ENCODE measurements at regions not wholly inside any gene's neighbourhood (a gene's known extent, or its start where the extent isn't known, plus 50 kb on each side); places are given as distances from the start of the nearest gene placed in this dataset.

GRCh38 chr2:65498396-65498795 is 66.0 kb upstream of the SPRED2 start:
- no peak for DNase-seq (ENCODE audit: low read depth)

GRCh38 chr2:65495251-65495877 is 63.0 kb upstream of the SPRED2 start:
- DNase-seq (ENCODE audit: low read depth), result no peak

- DNase-seq (ENCODE audit: low read depth), result no peak
These were observed 61.7 kb upstream of the SPRED2 start for GRCh38 chr2:65494078-65494477.

- DNase-seq (ENCODE audit: low read depth), result no peak
These were observed 59.0 kb upstream of the SPRED2 start for GRCh38 chr2:65491381-65491905.

GRCh38 chr2:65490222-65490621 is 57.8 kb upstream of the SPRED2 start:
- no peak for DNase-seq (ENCODE audit: low read depth)

- DNase-seq (ENCODE audit: low read depth), result no peak
These were observed 56.9 kb upstream of the SPRED2 start for GRCh38 chr2:65489269-65489668.

- DNase-seq (ENCODE audit: low read depth), result no peak
These were observed 56.1 kb upstream of the SPRED2 start for GRCh38 chr2:65488527-65488926.

- DNase-seq (ENCODE audit: low read depth), result no peak
These were observed 55.0 kb upstream of the SPRED2 start for GRCh38 chr2:65487404-65487803.

- no peak for DNase-seq (ENCODE audit: low read depth)
These were observed 54.4 kb upstream of the SPRED2 start for GRCh38 chr2:65486802-65487201.

- no peak for DNase-seq (ENCODE audit: low read depth)
These were observed 53.9 kb upstream of the SPRED2 start for GRCh38 chr2:65486282-65486681.

- no peak for DNase-seq (ENCODE audit: low read depth)
These were observed 53.4 kb upstream of the SPRED2 start for GRCh38 chr2:65485839-65486238.

- DNase-seq (ENCODE audit: low read depth), result no peak
These were observed 51.4 kb upstream of the SPRED2 start for GRCh38 chr2:65483763-65484162.

GRCh38 chr2:65482971-65483370 is 50.6 kb upstream of the SPRED2 start:
- DNase-seq (ENCODE audit: low read depth), result no peak

All from activated T-cell treated with anti-CD3 and anti-CD28 coated beads for 48 hours (primary cell).